Neural crest cell (in vitro differentiated cells): ENCODE measurements at regions not wholly inside any gene's neighbourhood (a gene's known extent, or its start where the extent isn't known, plus 50 kb on each side); places are given as distances from the start of the nearest gene placed in this dataset.

ENCODE experiments used
- DNase-seq: peaks from one replicate; pipeline ENCODE4 v3.0.0; 2021; ENCODE audit warnings: low read depth, mixed read lengths, low spot score
- H3K27ac Mint-ChIP-seq: one replicate; pipeline ENCODE4 v1.8.0; 2021; ENCODE audit warnings: mild to moderate bottlenecking, mixed read lengths; ENCODE audit not compliant: unreplicated experiment
- H3K27me3 Mint-ChIP-seq: 2 replicates; pipeline ENCODE4 v1.8.0; 2021; ENCODE audit warnings: low read depth, mild to moderate bottlenecking, mixed read lengths
- H3K36me3 Mint-ChIP-seq: 2 replicates; pipeline ENCODE4 v1.8.0; 2021; ENCODE audit warnings: low read depth, mild to moderate bottlenecking, mixed read lengths
- H3K4me1 Mint-ChIP-seq: 2 replicates; pipeline ENCODE4 v1.8.0; 2021; ENCODE audit warnings: mixed read lengths
- H3K4me3 Mint-ChIP-seq: one replicate; pipeline ENCODE4 v1.8.0; 2021; ENCODE audit warnings: mild to moderate bottlenecking, mixed read lengths
- H3K9me3 Mint-ChIP-seq: 2 replicates; pipeline ENCODE4 v1.8.0; 2021; ENCODE audit warnings: mixed read lengths
- TF ChIP-seq, protein P1 (sequence below): fragments of 200-600 bp; sonication (generic); conservative IDR thresholded peaks from 2 replicates; pipeline ENCODE4 v1.5.0; 2021; ENCODE audit warnings: antibody characterized with exemption, mild to moderate bottlenecking

DNA sequence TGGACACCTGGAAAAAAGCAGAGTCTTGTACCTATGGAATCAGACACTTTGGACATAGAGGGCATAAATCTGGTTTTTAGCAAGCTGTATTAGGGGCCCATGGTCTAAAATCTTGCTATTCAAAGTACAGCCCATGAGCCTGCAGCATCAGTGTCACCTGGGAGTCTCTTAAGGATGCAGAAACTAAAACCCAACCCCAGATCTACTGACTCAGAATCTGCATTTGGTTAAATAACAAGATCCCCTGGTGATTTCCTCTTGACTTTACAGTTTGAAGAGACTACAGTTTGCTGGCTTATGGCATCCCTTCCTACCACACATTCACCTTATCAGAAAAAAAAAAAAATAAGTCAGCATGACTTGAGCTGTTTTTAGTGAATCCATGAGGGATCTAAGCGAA is 74.9 kb upstream of the NR2F2 start:
- H3K4me1 Mint-ChIP-seq = peaks cover 4% of the 10 kb centered on the region
- TF ChIP-seq, protein P1, sequence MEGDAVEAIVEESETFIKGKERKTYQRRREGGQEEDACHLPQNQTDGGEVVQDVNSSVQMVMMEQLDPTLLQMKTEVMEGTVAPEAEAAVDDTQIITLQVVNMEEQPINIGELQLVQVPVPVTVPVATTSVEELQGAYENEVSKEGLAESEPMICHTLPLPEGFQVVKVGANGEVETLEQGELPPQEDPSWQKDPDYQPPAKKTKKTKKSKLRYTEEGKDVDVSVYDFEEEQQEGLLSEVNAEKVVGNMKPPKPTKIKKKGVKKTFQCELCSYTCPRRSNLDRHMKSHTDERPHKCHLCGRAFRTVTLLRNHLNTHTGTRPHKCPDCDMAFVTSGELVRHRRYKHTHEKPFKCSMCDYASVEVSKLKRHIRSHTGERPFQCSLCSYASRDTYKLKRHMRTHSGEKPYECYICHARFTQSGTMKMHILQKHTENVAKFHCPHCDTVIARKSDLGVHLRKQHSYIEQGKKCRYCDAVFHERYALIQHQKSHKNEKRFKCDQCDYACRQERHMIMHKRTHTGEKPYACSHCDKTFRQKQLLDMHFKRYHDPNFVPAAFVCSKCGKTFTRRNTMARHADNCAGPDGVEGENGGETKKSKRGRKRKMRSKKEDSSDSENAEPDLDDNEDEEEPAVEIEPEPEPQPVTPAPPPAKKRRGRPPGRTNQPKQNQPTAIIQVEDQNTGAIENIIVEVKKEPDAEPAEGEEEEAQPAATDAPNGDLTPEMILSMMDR = no peak
- no peak overlapping the region for H3K4me3 Mint-ChIP-seq
- H3K27me3 Mint-ChIP-seq = no peaks in the 10 kb centered on the region
- no peak for DNase-seq
- peaks cover 3% of the 10 kb centered on the region for H3K9me3 Mint-ChIP-seq
- H3K27ac Mint-ChIP-seq = no peak overlapping the region
- peaks cover 32% of the 10 kb centered on the region for H3K36me3 Mint-ChIP-seq

DNA sequence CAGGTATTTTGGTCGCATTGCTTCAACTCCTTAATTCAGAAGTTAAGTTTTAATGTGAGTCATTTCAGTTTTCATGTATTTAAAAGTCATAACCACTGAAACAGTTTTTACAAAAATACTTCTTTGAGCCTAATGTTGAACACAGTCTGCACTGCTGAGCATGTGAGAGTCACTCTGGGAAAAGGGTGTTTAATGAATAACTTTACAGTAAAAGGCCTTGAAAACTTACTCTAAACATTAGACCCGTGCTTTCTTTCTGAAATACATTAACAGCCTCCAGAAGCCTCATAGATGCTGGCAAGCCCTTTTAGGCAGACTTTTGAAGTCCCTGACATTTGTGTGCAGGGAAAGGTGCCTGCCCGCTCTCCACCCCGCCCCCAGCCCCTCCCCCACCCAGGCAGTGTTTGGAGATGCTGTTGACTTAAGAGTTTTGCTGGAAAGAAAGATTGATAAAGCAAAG is 68.9 kb upstream of the NR2F2 start:
- H3K27me3 Mint-ChIP-seq = no peaks in the 10 kb centered on the region
- no peak overlapping the region for H3K4me3 Mint-ChIP-seq
- peaks cover 39% of the 10 kb centered on the region for H3K4me1 Mint-ChIP-seq
- no peak for DNase-seq
- peaks cover 23% of the 10 kb centered on the region for H3K36me3 Mint-ChIP-seq
- H3K27ac Mint-ChIP-seq = no peak overlapping the region
- TF ChIP-seq, protein P1 = no peak
- no peaks in the 10 kb centered on the region for H3K9me3 Mint-ChIP-seq

DNA sequence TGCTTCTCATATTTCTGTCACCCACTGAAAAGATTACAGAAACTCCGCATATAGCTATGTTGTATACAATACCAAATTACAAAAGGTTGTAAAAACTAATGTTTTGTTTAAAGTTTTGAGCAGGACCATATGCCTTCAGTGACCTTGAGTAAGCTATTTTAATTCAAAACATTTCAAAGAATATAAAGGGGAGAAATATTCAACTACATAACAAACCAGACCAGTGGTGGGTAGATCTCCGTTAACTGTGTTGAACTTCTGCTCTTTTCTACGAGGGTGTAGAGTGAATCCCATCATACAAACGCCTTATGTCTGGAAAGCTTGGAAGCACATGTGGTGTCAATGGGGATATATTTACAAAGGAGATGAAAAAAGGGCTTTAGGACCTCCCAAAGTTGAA is 68.4 kb upstream of the NR2F2 start:
- no peak overlapping the region for H3K27ac Mint-ChIP-seq

DNA sequence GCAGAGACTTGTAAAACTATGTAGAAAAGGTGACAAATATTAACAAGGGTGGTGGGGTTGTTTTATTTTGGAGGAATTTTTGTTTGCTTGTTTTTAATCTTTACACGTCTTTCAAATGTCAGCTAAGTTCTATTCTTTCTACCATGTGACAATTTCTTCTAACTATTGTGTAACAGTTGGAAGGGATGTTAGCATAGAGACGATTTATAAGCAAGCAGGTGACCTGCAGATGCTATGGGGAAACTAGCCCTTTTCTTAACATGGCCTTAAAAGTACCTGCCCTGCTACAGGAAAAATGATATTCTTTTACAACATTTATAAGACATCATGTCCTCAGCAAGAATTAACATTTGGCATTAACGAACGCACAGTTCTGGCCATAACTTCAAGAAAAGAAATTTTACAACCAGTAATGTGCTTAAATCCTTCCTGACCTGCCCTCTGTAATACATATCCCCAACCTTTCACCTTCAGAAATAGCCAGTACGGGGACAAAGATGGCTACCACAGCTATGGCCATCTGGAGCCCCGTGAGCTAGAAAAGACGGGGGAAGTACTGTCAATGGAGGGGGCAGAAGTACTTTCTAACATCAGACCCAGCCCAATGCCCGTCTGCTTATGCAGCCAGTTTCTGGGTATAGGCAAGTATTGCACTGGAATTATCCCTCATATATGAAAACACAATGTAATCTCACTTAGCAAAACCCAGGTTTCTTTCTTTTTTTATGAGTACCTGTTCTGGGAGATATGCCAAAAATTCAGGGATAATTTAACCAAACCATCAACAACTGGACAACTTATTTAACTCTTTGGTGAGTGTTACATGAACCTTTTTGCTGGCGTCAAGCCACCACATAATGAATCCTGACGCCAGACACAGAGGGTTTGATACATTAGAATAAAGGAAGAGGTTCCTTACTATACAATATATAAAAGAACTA is 67.7 kb upstream of the NR2F2 start:
- peaks cover 27% of the 10 kb centered on the region for H3K36me3 Mint-ChIP-seq
- H3K9me3 Mint-ChIP-seq = no peaks in the 10 kb centered on the region
- TF ChIP-seq, protein P1 = no peak
- H3K27me3 Mint-ChIP-seq = no peaks in the 10 kb centered on the region
- no peak overlapping the region for H3K4me3 Mint-ChIP-seq
- DNase-seq = no peak
- H3K27ac Mint-ChIP-seq = no peak overlapping the region
- H3K4me1 Mint-ChIP-seq = peaks cover 45% of the 10 kb centered on the region

More for the DNA sequence above, 68.4 kb upstream of the NR2F2 start:
- TF ChIP-seq, protein P1 = no peak
- H3K9me3 Mint-ChIP-seq = no peaks in the 10 kb centered on the region
- DNase-seq = no peak
- no peaks in the 10 kb centered on the region for H3K27me3 Mint-ChIP-seq
- no peak overlapping the region for H3K4me3 Mint-ChIP-seq
- H3K36me3 Mint-ChIP-seq = peaks cover 23% of the 10 kb centered on the region
- peaks cover 41% of the 10 kb centered on the region for H3K4me1 Mint-ChIP-seq

DNA sequence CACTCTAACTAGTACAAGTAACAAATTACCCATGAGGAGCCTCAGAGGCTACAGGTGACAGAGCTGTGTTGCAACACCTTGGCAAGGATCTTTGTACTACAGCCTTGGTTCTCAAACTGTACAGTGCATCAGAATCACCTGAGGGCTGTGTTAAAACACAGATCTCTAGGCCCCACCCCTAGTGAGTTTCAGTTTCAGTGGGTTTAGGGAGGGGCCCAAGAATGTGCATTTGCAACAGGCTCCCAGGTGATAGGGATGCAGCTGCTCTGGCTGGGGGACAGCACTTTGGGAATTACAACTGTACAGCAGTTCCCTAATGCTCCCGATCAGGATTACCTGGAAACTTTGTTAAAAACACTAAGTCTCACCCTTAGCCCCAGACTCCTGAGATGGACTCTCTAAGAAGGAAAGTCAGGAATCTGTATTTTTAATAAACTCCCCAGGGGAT is 66.1 kb upstream of the NR2F2 start:
- Mint-ChIP-seq H3K27ac (no peak overlapping the region), H3K4me1 (peaks cover 59% of the 10 kb centered on the region), H3K4me3 (peak overlapping the region; percentile 57), H3K36me3 (peaks cover 29% of the 10 kb centered on the region), H3K9me3 (no peaks in the 10 kb centered on the region), H3K27me3 (no peaks in the 10 kb centered on the region)
- DNase-seq = no peak
- TF ChIP-seq, protein P1 = no peak
